SK-N-SH treated with all-trans-retinoic acid at 6 μM for 48 hours (cell line): ENCODE measurements at regions not wholly inside any gene's neighbourhood (a gene's known extent, or its start where the extent isn't known, plus 50 kb on each side); places are given as distances from the start of the nearest gene placed in this dataset.
"Not testable (repeated sequence)": the region's sequence is repeated elsewhere in the genome, so short reads cannot be mapped to it uniquely, and the experiment has no call there.

Experiments used
- ARNTL ChIP-seq: fragments of 450-650 bp; formaldehyde crosslinking; IDR thresholded peaks from 2 replicates; pipeline ENCODE4 v1.5.0; 2020; ENCODE audit warnings: low read depth, mild to moderate bottlenecking, moderate library complexity, borderline replicate concordance
- ESRRG ChIP-seq: fragments of 250-450 bp; sonication (Bioruptor Pico); IDR thresholded peaks from 2 replicates; pipeline ENCODE4 v1.6.1; 2021; ENCODE audit warnings: mild to moderate bottlenecking
- GLIS3 ChIP-seq: fragments of 250-450 bp; sonication (Bioruptor Pico); IDR thresholded peaks from 2 replicates; pipeline ENCODE4 v1.5.0; 2020; ENCODE audit warnings: mild to moderate bottlenecking, moderate library complexity
- ISL1 ChIP-seq: fragments of 250-450 bp; sonication (Bioruptor Pico); IDR thresholded peaks from 2 replicates; pipeline ENCODE4 v2.1.2; 2022; ENCODE audit warnings: mild to moderate bottlenecking, moderate library complexity
- PATZ1 ChIP-seq: fragments of 250-450 bp; sonication (Bioruptor Pico); IDR thresholded peaks from 2 replicates; pipeline ENCODE4 v1.8.0; 2020; ENCODE audit warnings: mild to moderate bottlenecking, moderate library complexity, borderline replicate concordance
- RARB ChIP-seq: fragments of 250-450 bp; sonication (Bioruptor Pico); IDR thresholded peaks from 2 replicates; pipeline ENCODE4 v1.8.0; 2021; ENCODE audit warnings: mild to moderate bottlenecking, moderate library complexity
- TCF4 ChIP-seq: fragments of 250-450 bp; sonication (Bioruptor Pico); IDR thresholded peaks from 2 replicates; pipeline ENCODE4 v1.8.0; 2021; ENCODE audit warnings: mild to moderate bottlenecking, moderate library complexity, borderline replicate concordance
- ZFP30 ChIP-seq: fragments of 450-650 bp; formaldehyde crosslinking; IDR thresholded peaks from 2 replicates; pipeline ENCODE4 v1.5.0; 2022; ENCODE audit warnings: mild to moderate bottlenecking, moderate library complexity
- ZNF70 ChIP-seq: fragments of 450-650 bp; formaldehyde crosslinking; IDR thresholded peaks from 2 replicates; pipeline ENCODE4 v1.5.0; 2020; ENCODE audit warnings: mild to moderate bottlenecking, moderate library complexity

- not testable (repeated sequence) for TF ChIP-seq PATZ1 (CRISPR knock-in tag); ISL1 (CRISPR knock-in tag); ARNTL; ESRRG (CRISPR knock-in tag); TCF4; ZFP30 (CRISPR knock-in tag); GLIS3 (CRISPR knock-in tag); RARB (CRISPR knock-in tag); ZNF70
Measured at GRCh38 chr4:84126911-84127310, 372.2 kb downstream of the NKX6-1 start.
